GM12878 (cell line): ENCODE measurements at regions not wholly inside any gene's neighbourhood (a gene's known extent, or its start where the extent isn't known, plus 50 kb on each side); places are given as distances from the start of the nearest gene placed in this dataset.
"Not testable (repeated sequence)": the region's sequence is repeated elsewhere in the genome, so short reads cannot be mapped to it uniquely, and the experiment has no call there.

Experiments
- ATAC-seq: fragments of 200-7000 bp; cut with Tn5 transposase; 3 replicates; pipeline ENCODE4 v1.9.1; 2020; ENCODE audit warnings: mild to moderate bottlenecking, moderate library complexity
- BruUV-seq: library from RNA; stranded (reverse); fragments of 400-500 nt; replicated peaks from 2 replicates; lab custom pipeline; 2021; lab: Mats Ljungman, UMichigan
- CTCF ChIA-PET: fragments of 300-600 bp; sonication (Branson Sonifier 250); formaldehyde crosslinking; extraction: SDS; loops from one replicate; lab custom pipeline; 2021; ENCODE audit warnings: inconsistent platforms; lab: Yijun Ruan, JAX
- POLR2A ChIA-PET: fragments of 350-600 bp; formaldehyde crosslinking; extraction: SDS; loops from one replicate; lab custom pipeline; 2021; ENCODE audit warnings: inconsistent platforms; lab: Charles Lee
- RAD21 ChIA-PET: fragments of 300-600 bp; sonication (Branson Sonifier 250); formaldehyde crosslinking; loops from one replicate; lab custom pipeline; 2023; ENCODE audit warnings: antibody characterized with exemption; ENCODE audit not compliant: unreplicated experiment; lab: Charles Lee
- SMC1A ChIA-PET: fragments of 300-600 bp; sonication (Branson Sonifier 250); formaldehyde crosslinking; loops from one replicate; lab custom pipeline; 2023; ENCODE audit not compliant: unreplicated experiment, uncharacterized antibody; lab: Charles Lee
- DNase-seq: peaks from one replicate; pipeline ENCODE4 v3.0.0-alpha.2; 2011; ENCODE audit warnings: low read depth, low spot score
- FAIRE-seq: peaks from 3 replicates; lab custom pipeline; 2011; peaks lifted over from hg19 to GRCh38; lab: Jason Lieb, UNC
- H2AFZ ChIP-seq: 2 replicates; pipeline ENCODE4 v1.6.0; 2011; ENCODE audit warnings: low read depth, low read length, control low read depth; ENCODE audit not compliant: control insufficient read depth
- H3K27ac ChIP-seq: 2 replicates; pipeline ENCODE4 v1.5.1; 2011; ENCODE audit warnings: control low read depth; ENCODE audit not compliant: control insufficient read depth, insufficient read depth
- H3K27me3 ChIP-seq, 2 experiments: replicated peaks in 1 of 2; 2 replicates each; pipeline versions ENCODE4 v1.6.0 to v1.6.1; 2011; ENCODE audit warnings: low read length in 1 of 2; ENCODE audit not compliant: control insufficient read depth in 2 of 2, insufficient read depth in 2 of 2
- H3K36me3 ChIP-seq, 2 experiments: 2 replicates each; pipeline ENCODE4 v1.5.1; 2011; ENCODE audit warnings: low read length in 1 of 2; ENCODE audit not compliant: control insufficient read depth in 2 of 2, insufficient read depth in 2 of 2
- H3K4me1 ChIP-seq: 2 replicates; pipeline ENCODE4 v1.6.1; 2011; ENCODE audit warnings: mild to moderate bottlenecking, low read length, moderate library complexity, mixed read lengths; ENCODE audit not compliant: control insufficient read depth, insufficient read depth
- H3K4me2 ChIP-seq: 2 replicates; pipeline ENCODE4 v1.6.0; 2011; ENCODE audit warnings: control low read depth; ENCODE audit not compliant: control insufficient read depth, insufficient read depth
- H3K4me3 ChIP-seq: fragments of 200-600 bp; sonication (generic); 2 replicates; pipeline ENCODE4 v1.5.1; 2016
- H3K79me2 ChIP-seq: 2 replicates; pipeline ENCODE4 v1.6.0; 2011; ENCODE audit warnings: low read length; ENCODE audit not compliant: control insufficient read depth, insufficient read depth
- H3K9ac ChIP-seq: 2 replicates; pipeline ENCODE4 v1.8.0; 2011; ENCODE audit warnings: low read length, control low read depth, mixed read lengths; ENCODE audit not compliant: control insufficient read depth, insufficient read depth
- H3K9me3 ChIP-seq: replicated peaks from 3 replicates; pipeline ENCODE4 v1.5.1; 2011; ENCODE audit warnings: mild to moderate bottlenecking, low read length; ENCODE audit not compliant: control insufficient read depth, insufficient read depth
- H4K20me1 ChIP-seq: 2 replicates; pipeline ENCODE4 v1.6.0; 2011; ENCODE audit not compliant: control insufficient read depth, insufficient read depth
- ASH2L ChIP-seq: fragments of 300-600, 200-600 bp; sonication (generic); IDR thresholded peaks from 2 replicates; pipeline ENCODE4 v1.6.1; 2017; ENCODE audit warnings: low read depth, mild to moderate bottlenecking, borderline replicate concordance
- CEBPB ChIP-seq, 2 experiments: fragments of 150-350 bp in 1 of 2; IDR thresholded peaks; 2 replicates each; pipeline ENCODE4 v1.6.1; 2012 to 2014; ENCODE audit warnings: low read depth in 2 of 2, low read length in 2 of 2, borderline replicate concordance in 1 of 2, inconsistent platforms in 1 of 2
- KLF5 ChIP-seq: fragments of 450-650 bp; IDR thresholded peaks from 2 replicates; pipeline ENCODE4 v1.6.1; 2014; ENCODE audit warnings: mild to moderate bottlenecking; ENCODE audit not compliant: partially characterized antibody
- RUNX3 ChIP-seq: IDR thresholded peaks from 2 replicates; pipeline ENCODE4 v1.6.1; 2012; ENCODE audit warnings: low read length, inconsistent platforms
- ZNF592 ChIP-seq: fragments of 450-650 bp; IDR thresholded peaks from 2 replicates; pipeline ENCODE4 v1.6.1; 2017; ENCODE audit warnings: mild to moderate bottlenecking, moderate library complexity
- WGBS: methylation state at CpG from one replicate; pipeline ENCODE4 v1.1.6; 2016; ENCODE audit warnings: low lambda C conversion rate; ENCODE audit not compliant: insufficient replicate concordance, insufficient coverage; ENCODE audit errors: missing lambda C conversion rate; 5-methylcytosine and 5-hydroxymethylcytosine counted together
- in situ Hi-C: fragments of 300-500 bp; cut with MboI; formaldehyde crosslinking; loops from 9 replicates; pipeline ENCODE4 v1.14.3; 2018; ENCODE audit warnings: mixed read lengths
- intact Hi-C: fragments of 100-400 bp; cut with micrococcal nuclease; formaldehyde crosslinking; loops from one replicate; pipeline ENCODE4 v1.14.2; 2022; ENCODE audit not compliant: unreplicated experiment

GRCh38 chr11:121359591-121359990 is 67.0 kb downstream of the SC5D start (continued):
- TF ChIP-seq RUNX3 (no peak), KLF5 (no peak), ZNF592 (no peak), CEBPB (IDR thresholded peaks at IDR 0.05; ENCODE audit: borderline replicate concordance in 1 of 2, low read depth in 2 of 2, low read length in 2 of 2) (no peak), ASH2L (no peak)
- TF ChIP-seq, all 136 proteins: peak for 0

DNA sequence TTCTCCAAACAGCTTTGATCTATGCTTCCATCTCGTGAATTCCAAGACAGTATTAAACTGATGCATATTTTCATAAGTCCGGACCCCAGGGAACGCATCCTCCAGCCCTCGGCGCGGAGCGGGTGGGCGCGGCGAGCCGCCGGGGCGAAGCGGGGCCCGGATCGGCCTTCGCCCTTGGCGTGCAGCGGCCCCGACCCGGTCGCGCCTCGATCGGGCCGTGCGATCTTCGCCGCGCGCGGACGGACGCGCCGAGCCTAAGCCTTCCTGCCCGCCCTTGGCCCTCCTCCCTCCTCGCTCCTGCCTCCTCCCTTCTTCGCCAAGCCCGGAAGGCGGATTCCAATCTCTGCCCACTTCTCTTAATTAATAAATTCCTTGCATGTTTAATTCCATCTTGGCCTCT is 70.4 kb downstream of the SC5D start:
- H3K79me2 ChIP-seq, BruUV-seq, FAIRE-seq, intact Hi-C loops, H3K36me3 ChIP-seq, H3K27ac ChIP-seq, CTCF ChIA-PET, H4K20me1 ChIP-seq, POLR2A ChIA-PET, H3K4me3 ChIP-seq, H3K27me3 ChIP-seq, H2AFZ ChIP-seq, ATAC-seq, H3K9me3 ChIP-seq, RAD21 ChIA-PET, H3K4me2 ChIP-seq, in situ Hi-C loops, H3K9ac ChIP-seq, DNase-seq: not testable (repeated sequence)
- WGBS, result 92% methylated on average over 37 of the region's 41 CpGs
- SMC1A ChIA-PET, result interaction anchor here (12.9 kb wide), 1 partner anchor 22 kb away, joined by 338 read pairs; no protein-coding TSS in a partner anchor
- peaks cover 10% of the 10 kb centered on the region for H3K4me1 ChIP-seq
